IPS DF 6.9 (cell line): ENCODE measurements at regions not wholly inside any gene's neighbourhood (a gene's known extent, or its start where the extent isn't known, plus 50 kb on each side); places are given as distances from the start of the nearest gene placed in this dataset.
"Not testable (repeated sequence)": the region's sequence is repeated elsewhere in the genome, so short reads cannot be mapped to it uniquely, and the experiment has no call there.

Source experiments
- DNase-seq: peaks from one replicate; pipeline ENCODE4 v3.0.0-alpha.2; 2013; ENCODE audit warnings: low read depth, low spot score
- H3K27ac ChIP-seq: one replicate; pipeline ENCODE4 v1.5.1; 2013; ENCODE audit warnings: low read length, control low read depth
- H3K27me3 ChIP-seq: 2 replicates; pipeline ENCODE4 v1.6.1; 2013; ENCODE audit warnings: mild to moderate bottlenecking, low read length; ENCODE audit not compliant: control insufficient read depth, insufficient read depth
- H3K36me3 ChIP-seq: 2 replicates; pipeline ENCODE4 v1.6.1; 2013; ENCODE audit warnings: low read length; ENCODE audit not compliant: control insufficient read depth, insufficient read depth
- H3K4me1 ChIP-seq: 2 replicates; pipeline ENCODE4 v1.6.1; 2013; ENCODE audit warnings: low read length; ENCODE audit not compliant: control insufficient read depth, insufficient read depth
- H3K4me3 ChIP-seq: 2 replicates; pipeline ENCODE4 v1.5.1; 2013; ENCODE audit warnings: mild to moderate bottlenecking, low read length
- H3K9me3 ChIP-seq: 2 replicates; pipeline ENCODE4 v1.6.1; 2013; ENCODE audit warnings: low read length, inconsistent platforms; ENCODE audit not compliant: control insufficient read depth, insufficient read depth
- WGBS: extraction: QIAGEN DNeasy Blood & Tissue Kit; methylation state at CpG from one replicate; pipeline ENCODE4 v1.1.7; 2013; ENCODE audit warnings: mixed read lengths, missing lambda C conversion rate; ENCODE audit not compliant: insufficient read length, insufficient coverage; 5-methylcytosine and 5-hydroxymethylcytosine counted together

- no peak for DNase-seq
Observed at GRCh38 chr10:53075469-53075868, 302.9 kb upstream of the MBL2 start.

GRCh38 chr10:53072144-53072543, 299.6 kb upstream of the MBL2 start:
- H3K9me3 ChIP-seq = no peaks in the 10 kb centered on the region
- no CpG with 5 or more reads among the region's 2 CpGs for WGBS
- H3K4me3 ChIP-seq = no peak overlapping the region
- H3K4me1 ChIP-seq = no peaks in the 10 kb centered on the region
- DNase-seq = no peak
- no peak overlapping the region for H3K27ac ChIP-seq
- no peaks in the 10 kb centered on the region for H3K36me3 ChIP-seq
- H3K27me3 ChIP-seq = no peaks in the 10 kb centered on the region

More at GRCh38 chr10:53075469-53075868, 302.9 kb upstream of the MBL2 start:
- Histone ChIP-seq H3K27ac (no peak overlapping the region), H3K36me3 (no peaks in the 10 kb centered on the region), H3K4me3 (no peak overlapping the region), H3K9me3 (no peaks in the 10 kb centered on the region), H3K27me3 (no peaks in the 10 kb centered on the region), H3K4me1 (no peaks in the 10 kb centered on the region)
- no CpG with 5 or more reads among the region's 1 CpG for WGBS

- H3K27ac ChIP-seq = no peak overlapping the region
- no peaks in the 10 kb centered on the region for H3K27me3 ChIP-seq
- no peaks in the 10 kb centered on the region for H3K36me3 ChIP-seq
- WGBS = no CpG with 5 or more reads among the region's 4 CpGs
- H3K9me3 ChIP-seq = no peaks in the 10 kb centered on the region
- H3K4me3 ChIP-seq = no peak overlapping the region
- DNase-seq = no peak
- no peaks in the 10 kb centered on the region for H3K4me1 ChIP-seq
Observed at GRCh38 chr10:53071505-53072125, 299.0 kb upstream of the MBL2 start.

GRCh38 chr10:53069013-53069412, 296.4 kb upstream of the MBL2 start:
- Histone ChIP-seq H3K27me3 (no peaks in the 10 kb centered on the region), H3K4me3 (no peak overlapping the region), H3K4me1 (no peaks in the 10 kb centered on the region), H3K27ac (no peak overlapping the region), H3K9me3 (no peaks in the 10 kb centered on the region), H3K36me3 (no peaks in the 10 kb centered on the region)
- no peak for DNase-seq

DNA sequence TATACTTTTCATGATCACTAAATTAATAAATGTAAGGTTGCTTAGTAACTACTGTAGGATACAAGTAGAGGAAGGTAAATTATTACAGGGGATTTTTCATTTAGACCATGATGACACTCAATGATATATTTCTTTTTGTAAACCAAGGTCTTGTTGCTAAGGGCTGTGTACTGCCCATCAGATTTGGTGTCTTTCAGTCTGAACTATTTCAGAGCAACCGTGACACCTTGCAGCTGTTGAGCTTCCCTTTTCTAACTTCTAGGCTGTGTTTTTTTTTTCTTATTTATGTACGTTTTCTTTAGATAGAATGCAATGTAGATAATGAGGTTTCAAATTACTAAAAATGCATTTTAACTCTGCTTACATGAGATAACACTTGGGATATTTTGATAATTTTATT, 292.0 kb upstream of the MBL2 start:
- WGBS = no CpG with 5 or more reads among the region's 2 CpGs
- Histone ChIP-seq H3K9me3 (no peaks in the 10 kb centered on the region), H3K27ac (no peak overlapping the region), H3K27me3 (no peaks in the 10 kb centered on the region), H3K4me3 (no peak overlapping the region), H3K4me1 (no peaks in the 10 kb centered on the region), H3K36me3 (no peaks in the 10 kb centered on the region)
- DNase-seq = no peak

GRCh38 chr10:53063805-53064204, 291.2 kb upstream of the MBL2 start:
- H3K9me3 ChIP-seq = no peaks in the 10 kb centered on the region
- no CpG with 5 or more reads among the region's 3 CpGs for WGBS
- H3K4me3 ChIP-seq = no peak overlapping the region
- H3K27me3 ChIP-seq = no peaks in the 10 kb centered on the region
- no peak for DNase-seq
- H3K27ac ChIP-seq = no peak overlapping the region
- H3K36me3 ChIP-seq = no peaks in the 10 kb centered on the region
- no peaks in the 10 kb centered on the region for H3K4me1 ChIP-seq

GRCh38 chr10:53052521-53053164, 280.1 kb upstream of the MBL2 start:
- Histone ChIP-seq H3K4me1 (no peaks in the 10 kb centered on the region), H3K27me3 (no peaks in the 10 kb centered on the region), H3K27ac (no peak overlapping the region), H3K4me3 (no peak overlapping the region), H3K9me3 (no peaks in the 10 kb centered on the region), H3K36me3 (no peaks in the 10 kb centered on the region)
- WGBS = no CpG with 5 or more reads among the region's 6 CpGs
- no peak for DNase-seq

GRCh38 chr10:53045315-53045714, 272.7 kb upstream of the MBL2 start:
- no peaks in the 10 kb centered on the region for H3K4me1 ChIP-seq
- no peaks in the 10 kb centered on the region for H3K36me3 ChIP-seq
- H3K27ac ChIP-seq = no peak overlapping the region
- no peaks in the 10 kb centered on the region for H3K9me3 ChIP-seq
- H3K27me3 ChIP-seq = no peaks in the 10 kb centered on the region
- no peak overlapping the region for H3K4me3 ChIP-seq
- WGBS = no CpG with 5 or more reads among the region's 2 CpGs
- DNase-seq = no peak

- not testable (repeated sequence) for H3K4me1 ChIP-seq, H3K4me3 ChIP-seq, H3K36me3 ChIP-seq, H3K27me3 ChIP-seq, H3K9me3 ChIP-seq, H3K27ac ChIP-seq, DNase-seq
- WGBS = no CpG with 5 or more reads among the region's 5 CpGs
Observed at GRCh38 chr10:53035823-53036222, 263.2 kb upstream of the MBL2 start.

DNA sequence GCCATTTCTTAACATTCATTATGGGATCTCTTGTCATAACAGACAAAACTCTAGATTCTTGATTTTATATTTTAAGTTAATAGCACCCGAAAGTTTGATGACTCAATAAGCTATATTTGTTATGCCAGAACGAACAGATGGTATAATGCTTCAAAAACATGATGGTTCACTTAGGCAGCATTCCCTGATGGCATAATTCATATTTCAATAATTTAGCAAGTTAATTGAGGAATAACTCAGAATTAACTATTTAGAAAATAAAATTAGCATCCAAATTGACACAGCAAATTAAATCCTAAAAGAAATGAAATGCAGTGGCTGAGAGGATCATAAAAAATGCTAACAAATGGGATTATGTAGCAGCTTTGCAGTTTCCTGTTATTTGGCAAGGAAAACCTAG, 260.8 kb upstream of the MBL2 start:
- no peak overlapping the region for H3K27ac ChIP-seq
- 0 out of 2 replicates have a peak, but pooled peaks cover 1% of the 10 kb centered on the region for H3K4me1 ChIP-seq
- DNase-seq = no peak
- no peaks in the 10 kb centered on the region for H3K9me3 ChIP-seq
- no peaks in the 10 kb centered on the region for H3K36me3 ChIP-seq
- no CpG with 5 or more reads among the region's 2 CpGs for WGBS
- no peaks in the 10 kb centered on the region for H3K27me3 ChIP-seq
- H3K4me3 ChIP-seq = no peak overlapping the region
